NB4 (cell line): ENCODE measurements at regions not wholly inside any gene's neighbourhood (a gene's known extent, or its start where the extent isn't known, plus 50 kb on each side); places are given as distances from the start of the nearest gene placed in this dataset.

Experiments used
- DNase-seq: peaks from one replicate; pipeline ENCODE4 v3.0.0; 2010; ENCODE audit warnings: low read depth
- H3K4me3 ChIP-seq: one replicate; pipeline ENCODE4 v1.5.1; 2011; ENCODE audit warnings: mild to moderate bottlenecking, low read depth, low read length, moderate library complexity
- MYC ChIP-seq: IDR thresholded peaks from 2 replicates; pipeline ENCODE4 v1.6.1; 2011; ENCODE audit warnings: low read depth, low read length
- POLR2A ChIP-seq: IDR thresholded peaks from 2 replicates; pipeline ENCODE4 v1.6.1; 2011; ENCODE audit warnings: mild to moderate bottlenecking; ENCODE audit not compliant: insufficient read length; ENCODE audit errors: extremely low read depth
- TF ChIP-seq, protein P1 (sequence below): IDR thresholded peaks from 2 replicates; pipeline ENCODE4 v1.6.1; 2011; ENCODE audit warnings: low read depth, low read length
- TF ChIP-seq, protein P2 (sequence below): IDR thresholded peaks from one replicate; pipeline ENCODE4 v1.5.1; 2012; ENCODE audit warnings: low read depth, low read length

DNA sequence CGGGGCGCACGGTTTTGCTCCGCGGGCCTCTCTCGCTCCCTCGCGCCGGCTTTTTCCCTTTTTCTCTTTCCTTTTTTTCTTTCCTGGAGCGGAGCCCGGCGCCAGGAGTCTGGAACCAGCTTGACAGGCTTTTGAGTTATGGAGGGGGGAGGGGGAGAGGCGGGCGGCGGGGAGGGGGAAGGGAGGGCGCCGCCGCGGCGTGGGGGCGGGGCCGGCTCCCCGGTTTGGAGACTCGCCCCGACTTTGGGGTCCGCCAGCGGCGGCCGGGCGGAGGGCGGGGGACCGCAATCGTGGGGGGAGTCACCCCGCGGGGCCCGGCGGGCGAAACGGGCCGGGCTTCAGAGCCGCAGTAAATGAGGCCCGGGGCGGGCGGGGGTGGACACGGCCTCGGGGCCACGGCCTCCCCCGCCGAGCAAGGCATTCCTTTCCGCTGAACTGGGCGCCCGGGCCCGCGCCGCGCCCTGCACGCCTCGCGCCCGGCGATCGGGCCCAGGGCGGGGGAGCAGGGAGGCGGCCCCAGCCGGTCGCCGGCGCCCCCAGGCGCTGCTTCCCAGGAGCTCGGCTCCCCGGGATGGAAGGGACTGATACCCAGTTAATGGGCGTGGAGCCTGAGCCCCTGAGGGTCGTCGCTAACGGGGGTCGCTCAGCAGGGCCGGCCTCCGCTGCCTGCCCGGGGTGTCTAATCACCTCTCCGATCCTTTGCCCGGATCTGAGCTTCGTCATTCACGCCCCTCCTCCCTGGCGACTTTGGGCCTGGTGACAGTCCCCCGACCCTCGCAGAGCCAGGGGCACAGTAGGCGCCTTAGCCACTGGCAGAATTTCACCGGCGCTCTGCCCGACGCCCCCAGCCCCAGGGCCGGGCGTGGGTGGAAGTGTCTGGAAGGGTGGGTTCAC lies 138.1 kb downstream of the C9orf50 start:
- H3K4me3 ChIP-seq: no peak overlapping the region
- DNase-seq: peak; percentile 38
- TF ChIP-seq, protein P1, sequence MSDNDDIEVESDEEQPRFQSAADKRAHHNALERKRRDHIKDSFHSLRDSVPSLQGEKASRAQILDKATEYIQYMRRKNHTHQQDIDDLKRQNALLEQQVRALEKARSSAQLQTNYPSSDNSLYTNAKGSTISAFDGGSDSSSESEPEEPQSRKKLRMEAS: no peak
- TF ChIP-seq MYC (no peak), POLR2A (no peak)
- TF ChIP-seq, protein P2, sequence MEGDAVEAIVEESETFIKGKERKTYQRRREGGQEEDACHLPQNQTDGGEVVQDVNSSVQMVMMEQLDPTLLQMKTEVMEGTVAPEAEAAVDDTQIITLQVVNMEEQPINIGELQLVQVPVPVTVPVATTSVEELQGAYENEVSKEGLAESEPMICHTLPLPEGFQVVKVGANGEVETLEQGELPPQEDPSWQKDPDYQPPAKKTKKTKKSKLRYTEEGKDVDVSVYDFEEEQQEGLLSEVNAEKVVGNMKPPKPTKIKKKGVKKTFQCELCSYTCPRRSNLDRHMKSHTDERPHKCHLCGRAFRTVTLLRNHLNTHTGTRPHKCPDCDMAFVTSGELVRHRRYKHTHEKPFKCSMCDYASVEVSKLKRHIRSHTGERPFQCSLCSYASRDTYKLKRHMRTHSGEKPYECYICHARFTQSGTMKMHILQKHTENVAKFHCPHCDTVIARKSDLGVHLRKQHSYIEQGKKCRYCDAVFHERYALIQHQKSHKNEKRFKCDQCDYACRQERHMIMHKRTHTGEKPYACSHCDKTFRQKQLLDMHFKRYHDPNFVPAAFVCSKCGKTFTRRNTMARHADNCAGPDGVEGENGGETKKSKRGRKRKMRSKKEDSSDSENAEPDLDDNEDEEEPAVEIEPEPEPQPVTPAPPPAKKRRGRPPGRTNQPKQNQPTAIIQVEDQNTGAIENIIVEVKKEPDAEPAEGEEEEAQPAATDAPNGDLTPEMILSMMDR: no peak

DNA sequence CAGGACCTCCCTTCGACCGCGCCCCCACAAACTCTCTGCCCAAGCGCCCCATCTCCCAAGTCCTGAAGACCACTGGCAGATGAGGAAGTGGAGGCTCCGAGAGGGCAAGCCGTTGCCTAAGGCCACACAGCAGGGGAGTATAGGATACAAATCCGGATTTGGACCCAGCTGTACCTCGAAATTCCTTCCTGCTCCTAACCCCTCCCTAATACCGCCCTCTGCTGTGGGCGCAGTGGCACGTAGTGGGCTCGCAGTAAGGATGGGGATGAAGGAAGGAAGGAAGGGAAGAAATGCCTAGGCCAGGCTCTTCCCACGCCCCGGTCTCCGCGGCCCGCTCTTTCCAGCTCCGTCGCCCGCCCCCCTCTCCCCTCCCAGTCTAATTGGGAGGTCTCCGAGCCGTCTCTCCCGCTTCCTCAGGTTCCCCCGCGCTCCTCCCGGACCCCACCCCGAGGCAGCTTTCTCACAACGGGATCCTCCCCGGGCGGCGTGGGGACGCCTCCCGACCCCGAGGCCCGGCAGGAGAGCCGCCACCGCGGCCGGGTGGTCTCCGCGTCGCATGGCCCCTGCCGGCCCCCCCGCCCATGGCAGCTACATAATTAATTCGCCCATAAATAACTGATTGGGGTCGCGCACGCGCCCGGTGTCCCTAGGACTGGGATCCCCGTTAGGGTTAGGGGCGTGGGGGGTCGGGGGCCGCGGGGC lies 138.9 kb downstream of the C9orf50 start:
- H3K4me3 ChIP-seq: no peak overlapping the region
- no peak for DNase-seq
- TF ChIP-seq, protein P2: no peak
- TF ChIP-seq MYC (no peak), POLR2A (no peak)
- TF ChIP-seq, protein P1: no peak

DNA sequence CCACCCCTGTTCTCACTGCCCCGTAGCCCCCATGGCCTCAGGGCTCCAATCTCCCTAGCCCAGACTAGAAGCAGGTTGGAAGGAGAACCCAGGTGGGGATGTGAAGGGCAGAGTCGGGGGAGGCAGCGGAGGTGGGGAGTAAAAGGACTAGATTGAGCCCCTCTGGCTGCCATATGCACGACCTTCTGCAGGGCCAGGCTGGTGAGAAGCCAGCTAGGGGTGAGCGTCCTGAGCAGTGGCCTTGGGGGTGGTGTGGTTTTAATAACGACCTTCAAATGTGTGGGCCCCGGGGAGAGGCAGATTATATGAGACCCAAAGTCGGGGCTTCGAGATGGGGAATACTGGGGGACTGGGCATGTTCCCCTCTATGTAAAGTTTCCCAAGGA lies 139.5 kb downstream of the C9orf50 start:
- no peak overlapping the region for H3K4me3 ChIP-seq
- DNase-seq: no peak
- no peak for TF ChIP-seq MYC

DNA sequence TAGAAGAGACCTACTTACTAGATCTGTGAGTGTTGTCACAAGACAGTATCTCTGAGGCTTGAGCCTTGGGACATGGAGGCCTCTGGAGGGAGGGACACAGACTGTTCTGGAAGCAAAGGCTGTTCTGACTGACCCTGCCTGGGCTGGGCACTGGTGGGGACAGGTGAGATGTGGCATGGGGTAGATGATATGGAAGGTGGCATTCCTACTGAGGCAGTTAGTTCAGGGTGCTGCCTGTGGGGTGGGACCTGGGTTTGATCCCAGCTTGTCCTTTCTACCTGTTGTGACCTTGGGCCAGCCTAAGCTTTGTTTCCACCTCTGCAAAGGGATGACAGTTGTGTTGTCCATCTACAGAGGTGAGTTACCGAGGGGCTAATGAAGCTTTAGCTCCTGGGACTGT lies 140.2 kb downstream of the C9orf50 start:
- no peak for DNase-seq
- no peak overlapping the region for H3K4me3 ChIP-seq
- TF ChIP-seq, protein P2: no peak
- no peak for TF ChIP-seq POLR2A
- no peak for TF ChIP-seq MYC
- TF ChIP-seq, protein P1: no peak

DNA sequence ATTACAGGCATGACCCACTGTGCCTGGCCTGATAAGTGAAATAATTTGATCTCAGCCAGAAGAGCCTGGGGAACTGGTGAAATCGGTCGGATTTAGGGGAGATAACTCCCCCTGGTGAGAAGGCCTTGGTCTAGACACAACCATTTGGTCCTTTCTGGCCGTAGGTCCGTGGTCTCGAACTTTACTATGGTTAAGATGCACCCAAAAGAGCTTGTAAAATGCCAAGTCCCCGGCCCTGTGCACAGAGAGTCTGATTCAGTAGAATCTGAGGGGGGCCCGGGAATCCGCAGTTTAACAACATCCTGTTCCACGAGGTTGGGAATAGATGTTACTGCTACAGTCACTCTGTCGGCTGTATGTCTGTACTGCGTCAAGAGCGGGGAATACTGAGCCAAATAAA lies 140.7 kb downstream of the C9orf50 start:
- TF ChIP-seq, protein P2: no peak
- TF ChIP-seq, protein P1: no peak
- TF ChIP-seq POLR2A (no peak), MYC (no peak)
- H3K4me3 ChIP-seq: no peak overlapping the region
- no peak for DNase-seq

DNA sequence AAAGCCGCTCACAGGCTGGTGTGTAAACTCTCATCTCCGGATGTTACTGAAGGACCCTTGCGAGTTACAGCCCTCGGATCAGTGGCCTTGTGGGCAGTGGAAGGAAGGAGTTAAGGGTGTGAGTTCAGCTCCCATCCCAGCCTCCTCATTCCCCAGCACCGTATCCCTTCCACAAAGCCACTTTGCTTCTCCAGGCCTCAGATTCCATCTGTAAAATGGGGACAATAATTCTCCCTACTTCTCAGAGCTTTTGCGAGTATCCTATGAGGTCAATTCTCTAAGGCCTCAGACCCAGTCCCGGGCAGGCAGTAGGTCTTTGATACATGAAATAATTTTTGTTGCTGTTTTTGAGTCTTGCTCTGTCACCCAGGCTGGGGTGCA lies 141.3 kb downstream of the C9orf50 start:
- TF ChIP-seq, protein P2: no peak
- no peak for TF ChIP-seq MYC
- TF ChIP-seq, protein P1: no peak
- TF ChIP-seq POLR2A: no peak
- H3K4me3 ChIP-seq: no peak overlapping the region
- no peak for DNase-seq
